HL-60 (cell line): ENCODE measurements at regions not wholly inside any gene's neighbourhood (a gene's known extent, or its start where the extent isn't known, plus 50 kb on each side); places are given as distances from the start of the nearest gene placed in this dataset.
"Not testable (repeated sequence)": the region's sequence is repeated elsewhere in the genome, so short reads cannot be mapped to it uniquely, and the experiment has no call there.

Experiments
- POLR2AphosphoS5 ChIP-seq: IDR thresholded peaks from 2 replicates; pipeline ENCODE4 v1.6.1; 2012; ENCODE audit warnings: low read depth
- REST ChIP-seq: IDR thresholded peaks from 2 replicates; pipeline ENCODE4 v1.6.1; 2012; ENCODE audit warnings: low read depth; ENCODE audit not compliant: insufficient replicate concordance
- TF ChIP-seq, protein P1 (sequence below): IDR thresholded peaks from one replicate; pipeline ENCODE4 v1.5.1; 2011; ENCODE audit warnings: low read length, control low read depth, inconsistent platforms; ENCODE audit not compliant: insufficient read depth

GRCh38 chr15:24107948-24108347, 420.8 kb upstream of the NDN start:
- TF ChIP-seq, protein P1, sequence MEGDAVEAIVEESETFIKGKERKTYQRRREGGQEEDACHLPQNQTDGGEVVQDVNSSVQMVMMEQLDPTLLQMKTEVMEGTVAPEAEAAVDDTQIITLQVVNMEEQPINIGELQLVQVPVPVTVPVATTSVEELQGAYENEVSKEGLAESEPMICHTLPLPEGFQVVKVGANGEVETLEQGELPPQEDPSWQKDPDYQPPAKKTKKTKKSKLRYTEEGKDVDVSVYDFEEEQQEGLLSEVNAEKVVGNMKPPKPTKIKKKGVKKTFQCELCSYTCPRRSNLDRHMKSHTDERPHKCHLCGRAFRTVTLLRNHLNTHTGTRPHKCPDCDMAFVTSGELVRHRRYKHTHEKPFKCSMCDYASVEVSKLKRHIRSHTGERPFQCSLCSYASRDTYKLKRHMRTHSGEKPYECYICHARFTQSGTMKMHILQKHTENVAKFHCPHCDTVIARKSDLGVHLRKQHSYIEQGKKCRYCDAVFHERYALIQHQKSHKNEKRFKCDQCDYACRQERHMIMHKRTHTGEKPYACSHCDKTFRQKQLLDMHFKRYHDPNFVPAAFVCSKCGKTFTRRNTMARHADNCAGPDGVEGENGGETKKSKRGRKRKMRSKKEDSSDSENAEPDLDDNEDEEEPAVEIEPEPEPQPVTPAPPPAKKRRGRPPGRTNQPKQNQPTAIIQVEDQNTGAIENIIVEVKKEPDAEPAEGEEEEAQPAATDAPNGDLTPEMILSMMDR = not testable (repeated sequence)
- TF ChIP-seq POLR2AphosphoS5, REST: not testable (repeated sequence)
